ENCODE measurements at regions not wholly inside any gene's neighbourhood (a gene's known extent, or its start where the extent isn't known, plus 50 kb on each side); places are given as distances from the start of the nearest gene placed in this dataset.

- H3K9ac ChIP-seq (ENCODE audit: low read length): no peak overlapping the region
- no peaks in the 10 kb centered on the region for H3K9me3 ChIP-seq (ENCODE audit: control insufficient read depth in 1 of 2, insufficient read depth in 1 of 2, low read depth in 1 of 2, low read length in 2 of 2)
- H3K27ac ChIP-seq (ENCODE audit: low read depth, low read length): no peak overlapping the region
- no peak overlapping the region for H3K4me3 ChIP-seq (replicated peaks in 1 of 2; ENCODE audit: low read depth in 1 of 2, low read length in 2 of 2)
- TF ChIP-seq SRF (IDR thresholded peaks at IDR 0.05; ENCODE audit: low read depth): no peak
- TF ChIP-seq SP1 (IDR thresholded peaks at IDR 0.05; ENCODE audit: low read depth): no peak
- TF ChIP-seq ATF3 (IDR thresholded peaks at IDR 0.05): no peak
- TF ChIP-seq ELF1 (IDR thresholded peaks at IDR 0.05; ENCODE audit: borderline replicate concordance, low read depth): no peak
- TF ChIP-seq, protein P1, sequence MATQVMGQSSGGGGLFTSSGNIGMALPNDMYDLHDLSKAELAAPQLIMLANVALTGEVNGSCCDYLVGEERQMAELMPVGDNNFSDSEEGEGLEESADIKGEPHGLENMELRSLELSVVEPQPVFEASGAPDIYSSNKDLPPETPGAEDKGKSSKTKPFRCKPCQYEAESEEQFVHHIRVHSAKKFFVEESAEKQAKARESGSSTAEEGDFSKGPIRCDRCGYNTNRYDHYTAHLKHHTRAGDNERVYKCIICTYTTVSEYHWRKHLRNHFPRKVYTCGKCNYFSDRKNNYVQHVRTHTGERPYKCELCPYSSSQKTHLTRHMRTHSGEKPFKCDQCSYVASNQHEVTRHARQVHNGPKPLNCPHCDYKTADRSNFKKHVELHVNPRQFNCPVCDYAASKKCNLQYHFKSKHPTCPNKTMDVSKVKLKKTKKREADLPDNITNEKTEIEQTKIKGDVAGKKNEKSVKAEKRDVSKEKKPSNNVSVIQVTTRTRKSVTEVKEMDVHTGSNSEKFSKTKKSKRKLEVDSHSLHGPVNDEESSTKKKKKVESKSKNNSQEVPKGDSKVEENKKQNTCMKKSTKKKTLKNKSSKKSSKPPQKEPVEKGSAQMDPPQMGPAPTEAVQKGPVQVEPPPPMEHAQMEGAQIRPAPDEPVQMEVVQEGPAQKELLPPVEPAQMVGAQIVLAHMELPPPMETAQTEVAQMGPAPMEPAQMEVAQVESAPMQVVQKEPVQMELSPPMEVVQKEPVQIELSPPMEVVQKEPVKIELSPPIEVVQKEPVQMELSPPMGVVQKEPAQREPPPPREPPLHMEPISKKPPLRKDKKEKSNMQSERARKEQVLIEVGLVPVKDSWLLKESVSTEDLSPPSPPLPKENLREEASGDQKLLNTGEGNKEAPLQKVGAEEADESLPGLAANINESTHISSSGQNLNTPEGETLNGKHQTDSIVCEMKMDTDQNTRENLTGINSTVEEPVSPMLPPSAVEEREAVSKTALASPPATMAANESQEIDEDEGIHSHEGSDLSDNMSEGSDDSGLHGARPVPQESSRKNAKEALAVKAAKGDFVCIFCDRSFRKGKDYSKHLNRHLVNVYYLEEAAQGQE (IDR thresholded peaks at IDR 0.05; ENCODE audit: low read depth): no peak
- no peak for TF ChIP-seq JUND (IDR thresholded peaks at IDR 0.05)
- TF ChIP-seq CBX3 (IDR thresholded peaks at IDR 0.05; ENCODE audit: low read depth): no peak
- no peak for TF ChIP-seq POLR2AphosphoS5 (IDR thresholded peaks at IDR 0.05; ENCODE audit: low read depth, low read length)
- TF ChIP-seq RAD21 (IDR thresholded peaks at IDR 0.05; ENCODE audit: low read depth): no peak
- TF ChIP-seq EZH2phosphoT487 (IDR thresholded peaks at IDR 0.05; ENCODE audit: borderline replicate concordance): no peak
- TF ChIP-seq POLR2A (IDR thresholded peaks at IDR 0.05; ENCODE audit: borderline replicate concordance, extremely low read depth, insufficient read depth, insufficient read length): no peak
- TF ChIP-seq, protein P2, sequence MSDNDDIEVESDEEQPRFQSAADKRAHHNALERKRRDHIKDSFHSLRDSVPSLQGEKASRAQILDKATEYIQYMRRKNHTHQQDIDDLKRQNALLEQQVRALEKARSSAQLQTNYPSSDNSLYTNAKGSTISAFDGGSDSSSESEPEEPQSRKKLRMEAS (IDR thresholded peaks at IDR 0.05): no peak
- no peak for TF ChIP-seq FOSL1 (IDR thresholded peaks at IDR 0.05; ENCODE audit: low read depth)
- TF ChIP-seq SIN3A (IDR thresholded peaks at IDR 0.05; ENCODE audit: low read depth): no peak
- TF ChIP-seq TCF7L2 (IDR thresholded peaks at IDR 0.05; ENCODE audit: borderline replicate concordance, extremely low read depth, insufficient read depth, insufficient read length): no peak
- intact Hi-C loops (cut with micrococcal nuclease): no loop called here
- H4K20me1 ChIP-seq (ENCODE audit: insufficient read depth): no peaks in the 10 kb centered on the region
- no peak overlapping the region for H3K4me2 ChIP-seq (ENCODE audit: low read length)
- peaks cover 0 to 7% of the 10 kb centered on the region in 2 experiments; a peak in 2 of 4 replicates for H3K4me1 ChIP-seq (ENCODE audit: control insufficient read depth in 1 of 2, insufficient read depth in 2 of 2, low read length in 2 of 2)
- no peak for DNase-seq (ENCODE audit: low read depth, low spot score)
- ChIA-PET POLR2A (no interaction called here), CTCF (no interaction called here), RAD21 (ENCODE audit: low non-redundant PET in 1 of 2, low total read pairs in 2 of 2, uncharacterized antibody in 2 of 2, unreplicated experiment in 2 of 2) (no interaction called here)
- no peaks in the 10 kb centered on the region for H3K36me3 ChIP-seq (ENCODE audit: control insufficient read depth in 1 of 2, insufficient read depth in 2 of 2, low read length in 2 of 2)
- BruUV-seq (replicated peaks): no TSS peak
- H3K79me2 ChIP-seq (ENCODE audit: insufficient read depth, low read length): no peaks in the 10 kb centered on the region
- no peak overlapping the region for H2AFZ ChIP-seq (ENCODE audit: low read depth, low read length, poor library complexity, severe bottlenecking)
- no peaks in the 10 kb centered on the region for H3K9me2 ChIP-seq (ENCODE audit: insufficient read depth)
- ATAC-seq: no peak
- H3K27me3 ChIP-seq (ENCODE audit: insufficient read depth, low read length): no peaks in the 10 kb centered on the region
Measured at GRCh38 chr15:88986949-88987590, 73.9 kb upstream of the MFGE8 start.
